ENCODE measurements at regions not wholly inside any gene's neighbourhood (a gene's known extent, or its start where the extent isn't known, plus 50 kb on each side); places are given as distances from the start of the nearest gene placed in this dataset.

GRCh38 chr7:9106747-9107146 lies 673.3 kb downstream of the NXPH1 start:
- H3K9me3 ChIP-seq (ENCODE audit: control insufficient read depth, low read depth, low read length): no peaks in the 10 kb centered on the region
- H3K27me3 ChIP-seq (ENCODE audit: control insufficient read depth, extremely low read depth, insufficient read depth, low read length): no peaks in the 10 kb centered on the region
- DNase-seq (ENCODE audit: low read depth, low spot score): no peak
- no peaks in the 10 kb centered on the region for H3K36me3 ChIP-seq (ENCODE audit: control insufficient read depth in 2 of 2, extremely low read depth in 1 of 2, insufficient read depth in 2 of 2, low read length in 2 of 2)
- TF ChIP-seq CTCF (optimal IDR thresholded peaks at IDR 0.05 in 1 of 3, IDR thresholded peaks at IDR 0.05 in 1 of 3, conservative IDR thresholded peaks at IDR 0.05 in 1 of 3; ENCODE audit: extremely low read depth in 1 of 3, insufficient read depth in 2 of 3, low read length in 3 of 3) (no peak), EZH2 (IDR thresholded peaks at IDR 0.05; ENCODE audit: low read length) (no peak)
- no peaks in the 10 kb centered on the region for H3K9me1 ChIP-seq (ENCODE audit: control insufficient read depth, extremely low read depth, insufficient read depth, low read length)
- H3K79me2 ChIP-seq (ENCODE audit: control insufficient read depth, insufficient read depth, low read length): no peaks in the 10 kb centered on the region
- H3K27ac ChIP-seq (ENCODE audit: control insufficient read depth, insufficient read depth, low read length): no peak overlapping the region
- H3K4me2 ChIP-seq (ENCODE audit: control insufficient read depth, extremely low read depth, insufficient read depth, low read depth, low read length): no peak overlapping the region
- H3K9ac ChIP-seq (ENCODE audit: control insufficient read depth, extremely low read depth, insufficient read depth, low read length): no peak overlapping the region
- no peak for FAIRE-seq
- H2AFZ ChIP-seq (ENCODE audit: control insufficient read depth, low read length): no peak overlapping the region
- no peak overlapping the region for H3K4me3 ChIP-seq (ENCODE audit: control insufficient read depth in 2 of 3, extremely low read depth in 1 of 3, insufficient read depth in 2 of 3, low read depth in 1 of 3, low read length in 3 of 3)
- H4K20me1 ChIP-seq (ENCODE audit: control insufficient read depth, extremely low read depth, insufficient read depth, low read length): no peaks in the 10 kb centered on the region
- H3K4me1 ChIP-seq (ENCODE audit: control insufficient read depth, extremely low read depth, insufficient read depth, low read length): no peaks in the 10 kb centered on the region
- dilution Hi-C loops (cut with MboI; ENCODE audit: extremely low pct_ligation_motif_present, low sequenced_read_pairs): no loop called here

- no peaks in the 10 kb centered on the region for H3K27me3 ChIP-seq (ENCODE audit: control insufficient read depth, extremely low read depth, insufficient read depth, low read length)
- no peaks in the 10 kb centered on the region for H3K79me2 ChIP-seq (ENCODE audit: control insufficient read depth, insufficient read depth, low read length)
- TF ChIP-seq CTCF (optimal IDR thresholded peaks at IDR 0.05 in 1 of 3, IDR thresholded peaks at IDR 0.05 in 1 of 3, conservative IDR thresholded peaks at IDR 0.05 in 1 of 3; ENCODE audit: extremely low read depth in 1 of 3, insufficient read depth in 2 of 3, low read length in 3 of 3): no peak
- TF ChIP-seq EZH2 (IDR thresholded peaks at IDR 0.05; ENCODE audit: low read length): no peak
- H3K9ac ChIP-seq (ENCODE audit: control insufficient read depth, extremely low read depth, insufficient read depth, low read length): no peak overlapping the region
- no peak overlapping the region for H3K4me3 ChIP-seq (ENCODE audit: control insufficient read depth in 2 of 3, extremely low read depth in 1 of 3, insufficient read depth in 2 of 3, low read depth in 1 of 3, low read length in 3 of 3)
- H3K4me2 ChIP-seq (ENCODE audit: control insufficient read depth, extremely low read depth, insufficient read depth, low read depth, low read length): no peak overlapping the region
- DNase-seq (ENCODE audit: low read depth, low spot score): no peak
- H3K36me3 ChIP-seq (ENCODE audit: control insufficient read depth in 2 of 2, extremely low read depth in 1 of 2, insufficient read depth in 2 of 2, low read length in 2 of 2): no peaks in the 10 kb centered on the region
- H3K9me3 ChIP-seq (ENCODE audit: control insufficient read depth, low read depth, low read length): no peaks in the 10 kb centered on the region
- no peaks in the 10 kb centered on the region for H4K20me1 ChIP-seq (ENCODE audit: control insufficient read depth, extremely low read depth, insufficient read depth, low read length)
- H3K9me1 ChIP-seq (ENCODE audit: control insufficient read depth, extremely low read depth, insufficient read depth, low read length): no peaks in the 10 kb centered on the region
- no peaks in the 10 kb centered on the region for H3K4me1 ChIP-seq (ENCODE audit: control insufficient read depth, extremely low read depth, insufficient read depth, low read length)
- dilution Hi-C loops (cut with MboI; ENCODE audit: extremely low pct_ligation_motif_present, low sequenced_read_pairs): no loop called here
- FAIRE-seq: no peak
- H2AFZ ChIP-seq (ENCODE audit: control insufficient read depth, low read length): no peak overlapping the region
- no peak overlapping the region for H3K27ac ChIP-seq (ENCODE audit: control insufficient read depth, insufficient read depth, low read length)
Observed at GRCh38 chr7:9120331-9120730, 686.9 kb downstream of the NXPH1 start.

All from keratinocyte (primary cell).